IMR-90 (cell line): ENCODE measurements at regions not wholly inside any gene's neighbourhood (a gene's known extent, or its start where the extent isn't known, plus 50 kb on each side); places are given as distances from the start of the nearest gene placed in this dataset.

Experiments used
- ATAC-seq: fragments of 200-7000 bp; cut with Tn5 transposase; 2 replicates; pipeline ENCODE4 v1.9.1; 2020; ENCODE audit warnings: low read depth, mild to moderate bottlenecking, moderate library complexity
- BruUV-seq: library from RNA; stranded (reverse); fragments of 400-500 nt; replicated peaks from 2 replicates; lab custom pipeline; 2021; lab: Mats Ljungman, UMichigan
- CTCF ChIA-PET: fragments of 300-600 bp; formaldehyde crosslinking; extraction: SDS; loops from one replicate; lab custom pipeline; 2021; ENCODE audit warnings: antibody characterized with exemption; lab: Yijun Ruan, JAX
- POLR2A ChIA-PET: fragments of 300-600 bp; sonication (Branson Sonifier 250); formaldehyde crosslinking; loops from one replicate; lab custom pipeline; 2022; ENCODE audit warnings: antibody characterized with exemption; ENCODE audit not compliant: unreplicated experiment; lab: Charles Lee
- DNase-seq: peaks from one replicate; pipeline ENCODE4 v3.0.0; 2013
- H2AFZ ChIP-seq: replicated peaks from 2 replicates; pipeline ENCODE3; 2013; ENCODE audit warnings: low read length, mild to moderate bottlenecking; ENCODE audit not compliant: poor library complexity
- H2AK5ac ChIP-seq: 2 replicates; pipeline ENCODE4 v1.6.1; 2013; ENCODE audit warnings: low read depth, low read length, inconsistent platforms
- H2AK9ac ChIP-seq: replicated peaks from 2 replicates; pipeline ENCODE3; 2013; ENCODE audit warnings: mild to moderate bottlenecking, low read depth, low read length, moderate library complexity; ENCODE audit not compliant: poor library complexity
- H2BK120ac ChIP-seq: 2 replicates; pipeline ENCODE4 v1.6.1; 2013; ENCODE audit warnings: low read depth, low read length, inconsistent platforms
- H2BK15ac ChIP-seq: 3 replicates; pipeline ENCODE4 v1.6.1; 2013; ENCODE audit warnings: low read depth, low read length, inconsistent platforms
- H2BK20ac ChIP-seq: 2 replicates; pipeline ENCODE4 v1.6.1; 2013; ENCODE audit warnings: low read depth, mild to moderate bottlenecking, inconsistent platforms, low read length, moderate library complexity
- H2BK5ac ChIP-seq: 2 replicates; pipeline ENCODE4 v1.6.1; 2013; ENCODE audit warnings: mild to moderate bottlenecking, low read depth, low read length, inconsistent platforms; ENCODE audit not compliant: poor library complexity, severe bottlenecking
- H3K14ac ChIP-seq: replicated peaks from 2 replicates; pipeline ENCODE4 v1.6.1; 2013; ENCODE audit warnings: low read depth, low read length, inconsistent platforms
- H3K18ac ChIP-seq: 2 replicates; pipeline ENCODE4 v1.6.1; 2013; ENCODE audit warnings: low read depth, low read length, control low read depth
- H3K23ac ChIP-seq: 2 replicates; pipeline ENCODE4 v1.6.1; 2013; ENCODE audit warnings: low read depth, low read length, inconsistent platforms
- H3K27ac ChIP-seq: 2 replicates; pipeline ENCODE4 v1.5.1; 2013; ENCODE audit warnings: mild to moderate bottlenecking, control low read depth, low read length; ENCODE audit not compliant: insufficient read depth
- H3K27me3 ChIP-seq: 2 replicates; pipeline ENCODE4 v1.6.1; 2013; ENCODE audit warnings: low read length; ENCODE audit not compliant: control insufficient read depth, insufficient read depth
- H3K36me3 ChIP-seq: 2 replicates; pipeline ENCODE4 v1.6.1; 2013; ENCODE audit warnings: low read length, mixed read lengths; ENCODE audit not compliant: control insufficient read depth, insufficient read depth
- H3K4ac ChIP-seq: 2 replicates; pipeline ENCODE4 v1.6.1; 2013; ENCODE audit warnings: low read depth, low read length, inconsistent platforms
- H3K4me1 ChIP-seq: 2 replicates; pipeline ENCODE4 v1.6.1; 2013; ENCODE audit warnings: low read length, mixed read lengths; ENCODE audit not compliant: control insufficient read depth, insufficient read depth
- H3K4me2 ChIP-seq: 2 replicates; pipeline ENCODE4 v1.6.1; 2013; ENCODE audit warnings: low read depth, mild to moderate bottlenecking, control low read depth, low read length, moderate library complexity
- H3K4me3 ChIP-seq: 2 replicates; pipeline ENCODE4 v1.5.1; 2013; ENCODE audit warnings: low read depth, mild to moderate bottlenecking, control low read depth, low read length, moderate library complexity; ENCODE audit not compliant: insufficient read depth
- H3K56ac ChIP-seq: 2 replicates; pipeline ENCODE4 v1.6.1; 2013; ENCODE audit warnings: low read length, inconsistent platforms; ENCODE audit not compliant: insufficient read depth; ENCODE audit errors: extremely low read depth
- H3K79me1 ChIP-seq, 2 experiments: 2 replicates each; pipeline ENCODE4 v1.6.1; 2013; ENCODE audit warnings: low read length in 2 of 2, inconsistent platforms in 1 of 2, low read depth in 1 of 2
- H3K9ac ChIP-seq: 2 replicates; pipeline ENCODE4 v1.6.1; 2013; ENCODE audit warnings: low read depth, low read length, control low read depth
- H3K9me1 ChIP-seq: 2 replicates; pipeline ENCODE4 v1.6.1; 2013; ENCODE audit warnings: low read length, inconsistent platforms; ENCODE audit not compliant: insufficient read depth
- H3K9me3 ChIP-seq: 2 replicates; pipeline ENCODE4 v1.6.1; 2013; ENCODE audit warnings: low read length; ENCODE audit not compliant: control insufficient read depth, insufficient read depth
- H4K20me1 ChIP-seq: 2 replicates; pipeline ENCODE4 v1.6.1; 2013; ENCODE audit warnings: low read length, inconsistent platforms; ENCODE audit not compliant: insufficient read depth
- H4K5ac ChIP-seq: 2 replicates; pipeline ENCODE4 v1.6.1; 2013; ENCODE audit warnings: mild to moderate bottlenecking, low read depth, low read length, control low read depth
- H4K8ac ChIP-seq, 2 experiments: 2 replicates each; pipeline ENCODE4 v1.6.1; 2013; ENCODE audit warnings: low read depth in 2 of 2, low read length in 2 of 2, control low read depth in 1 of 2, inconsistent platforms in 1 of 2
- H4K91ac ChIP-seq: 2 replicates; pipeline ENCODE4 v1.6.1; 2013; ENCODE audit warnings: low read depth, low read length, inconsistent platforms; ENCODE audit not compliant: insufficient read depth
- CHD1 ChIP-seq: IDR thresholded peaks from 2 replicates; pipeline ENCODE4 v1.6.1; 2012; ENCODE audit warnings: low read depth, low read length, improper control_type of control experiment
- MAFK ChIP-seq: IDR thresholded peaks from 2 replicates; pipeline ENCODE4 v1.6.1; 2012; ENCODE audit warnings: low read depth, low read length, improper control_type of control experiment
- MAZ ChIP-seq: IDR thresholded peaks from 2 replicates; pipeline ENCODE4 v1.6.1; 2012; ENCODE audit warnings: low read depth, mild to moderate bottlenecking, low read length, improper control_type of control experiment, moderate library complexity, borderline replicate concordance
- NFE2L2 ChIP-seq: fragments of 150-350 bp; IDR thresholded peaks from 2 replicates; pipeline ENCODE4 v1.6.1; 2016; ENCODE audit warnings: low read depth, mild to moderate bottlenecking, low read length
- POLR2A ChIP-seq: IDR thresholded peaks from 2 replicates; pipeline ENCODE4 v1.6.1; 2012; ENCODE audit warnings: mild to moderate bottlenecking, low read depth, low read length
- RAD21 ChIP-seq: IDR thresholded peaks from 2 replicates; pipeline ENCODE4 v1.6.1; 2012; ENCODE audit warnings: low read length, improper control_type of control experiment
- RCOR1 ChIP-seq: IDR thresholded peaks from 2 replicates; pipeline ENCODE4 v1.6.1; 2012; ENCODE audit warnings: mild to moderate bottlenecking, low read length, improper control_type of control experiment; ENCODE audit not compliant: insufficient replicate concordance
- SMC3 ChIP-seq: fragments of 150-350 bp; IDR thresholded peaks from 2 replicates; pipeline ENCODE4 v1.6.1; 2016; ENCODE audit warnings: low read depth, mild to moderate bottlenecking, antibody characterized with exemption, low read length, moderate library complexity
- WGBS, 2 experiments: methylation state at CpG; one replicate each; pipeline versions ENCODE4 v1.1.5 to v1.1.7; 2013; ENCODE audit warnings: missing lambda C conversion rate in 2 of 2; ENCODE audit not compliant: insufficient read length in 1 of 2; ENCODE audit errors: extremely low coverage in 2 of 2; 5-methylcytosine and 5-hydroxymethylcytosine counted together
- dilution Hi-C: fragments of 300-500 bp; cut with HindIII; formaldehyde crosslinking; loops from one replicate; pipeline ENCODE4 v1.14.3; 2018; ENCODE audit warnings: low sequenced_read_pairs; ENCODE audit not compliant: unreplicated experiment
- in situ Hi-C: fragments of 300-500 bp; cut with MboI; formaldehyde crosslinking; loops from 3 replicates; pipeline ENCODE4 v1.14.3; 2019; ENCODE audit warnings: low sequenced_read_pairs, inconsistent platforms, mixed read lengths
- intact Hi-C: fragments of 100-400 bp; cut with micrococcal nuclease; formaldehyde crosslinking; loops from 2 replicates; pipeline ENCODE4 v1.10.0; 2022
- TF ChIP-seq, protein P1 (sequence below): fragments of 150-350 bp; IDR thresholded peaks from 2 replicates; pipeline ENCODE4 v1.6.1; 2016; ENCODE audit warnings: low read depth, mild to moderate bottlenecking, low read length, moderate library complexity, borderline replicate concordance
- TF ChIP-seq, protein P2 (sequence below): conservative IDR thresholded peaks from 2 replicates; pipeline ENCODE4 v1.5.1; 2012; ENCODE audit warnings: mild to moderate bottlenecking, low read depth, low read length, improper control_type of control experiment

DNA sequence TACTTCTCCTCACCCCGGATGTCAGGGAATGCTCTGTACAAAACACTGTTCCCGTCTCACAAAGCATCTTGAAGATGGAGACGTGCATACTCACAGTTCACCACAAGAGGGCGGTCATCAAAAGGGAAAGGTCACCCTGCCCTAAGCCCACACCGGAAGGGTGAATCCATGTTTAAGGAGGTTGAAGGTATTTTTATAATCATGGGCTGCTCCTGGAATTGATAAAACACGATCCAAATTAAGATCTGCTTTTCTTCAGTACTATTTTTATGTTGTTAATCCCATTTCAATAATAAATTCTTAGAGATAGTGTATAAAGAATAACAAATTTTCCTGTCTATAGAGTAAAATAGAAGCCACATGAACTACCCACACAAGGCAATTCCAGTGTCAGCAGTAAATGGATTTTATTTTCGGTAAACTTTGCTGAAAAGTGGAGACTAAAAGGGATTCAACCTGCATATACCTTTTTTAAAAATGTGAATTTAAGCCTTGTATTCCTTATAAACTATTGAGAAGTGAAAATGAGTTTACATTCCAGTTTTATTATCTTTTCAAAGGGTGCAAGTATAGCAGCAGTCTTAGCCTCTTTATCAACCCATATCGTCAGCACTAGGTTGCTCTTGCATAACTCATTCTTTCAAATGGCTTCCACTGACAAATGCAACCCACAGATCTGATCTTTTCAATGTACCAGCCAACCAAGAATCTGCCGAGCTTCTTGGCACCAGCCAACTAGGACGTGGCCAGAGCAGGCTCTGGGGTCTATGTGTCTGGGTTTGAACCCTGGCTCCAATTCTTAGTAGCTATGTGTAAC, 79.7 kb upstream of the MBOAT1 start:
- no peak overlapping the region for H3K9ac ChIP-seq
- BruUV-seq: no TSS peak
- TF ChIP-seq, protein P1, sequence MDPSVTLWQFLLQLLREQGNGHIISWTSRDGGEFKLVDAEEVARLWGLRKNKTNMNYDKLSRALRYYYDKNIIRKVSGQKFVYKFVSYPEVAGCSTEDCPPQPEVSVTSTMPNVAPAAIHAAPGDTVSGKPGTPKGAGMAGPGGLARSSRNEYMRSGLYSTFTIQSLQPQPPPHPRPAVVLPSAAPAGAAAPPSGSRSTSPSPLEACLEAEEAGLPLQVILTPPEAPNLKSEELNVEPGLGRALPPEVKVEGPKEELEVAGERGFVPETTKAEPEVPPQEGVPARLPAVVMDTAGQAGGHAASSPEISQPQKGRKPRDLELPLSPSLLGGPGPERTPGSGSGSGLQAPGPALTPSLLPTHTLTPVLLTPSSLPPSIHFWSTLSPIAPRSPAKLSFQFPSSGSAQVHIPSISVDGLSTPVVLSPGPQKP: no peak
- TF ChIP-seq MAZ (peak; percentile 49; the same call in 1 of the 2 replicates), MAFK (no peak), CHD1 (no peak), RAD21 (peak; percentile 93), POLR2A (peak; percentile 46; the same call in 1 of the 2 replicates), NFE2L2 (no peak), SMC3 (peak; percentile 75), RCOR1 (no peak)
- TF ChIP-seq, protein P2, sequence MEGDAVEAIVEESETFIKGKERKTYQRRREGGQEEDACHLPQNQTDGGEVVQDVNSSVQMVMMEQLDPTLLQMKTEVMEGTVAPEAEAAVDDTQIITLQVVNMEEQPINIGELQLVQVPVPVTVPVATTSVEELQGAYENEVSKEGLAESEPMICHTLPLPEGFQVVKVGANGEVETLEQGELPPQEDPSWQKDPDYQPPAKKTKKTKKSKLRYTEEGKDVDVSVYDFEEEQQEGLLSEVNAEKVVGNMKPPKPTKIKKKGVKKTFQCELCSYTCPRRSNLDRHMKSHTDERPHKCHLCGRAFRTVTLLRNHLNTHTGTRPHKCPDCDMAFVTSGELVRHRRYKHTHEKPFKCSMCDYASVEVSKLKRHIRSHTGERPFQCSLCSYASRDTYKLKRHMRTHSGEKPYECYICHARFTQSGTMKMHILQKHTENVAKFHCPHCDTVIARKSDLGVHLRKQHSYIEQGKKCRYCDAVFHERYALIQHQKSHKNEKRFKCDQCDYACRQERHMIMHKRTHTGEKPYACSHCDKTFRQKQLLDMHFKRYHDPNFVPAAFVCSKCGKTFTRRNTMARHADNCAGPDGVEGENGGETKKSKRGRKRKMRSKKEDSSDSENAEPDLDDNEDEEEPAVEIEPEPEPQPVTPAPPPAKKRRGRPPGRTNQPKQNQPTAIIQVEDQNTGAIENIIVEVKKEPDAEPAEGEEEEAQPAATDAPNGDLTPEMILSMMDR: peak; percentile 87
- peak overlapping the region; percentile 44; the same call in 1 of the 2 replicates for H4K91ac ChIP-seq
- H4K5ac ChIP-seq: no peak overlapping the region
- intact Hi-C loops: loop anchor here (1.0 to 2.0 kb wide), 4 partner anchors 109 to 236 kb away; partner anchors contain the start of gene E2F3
- H2AK9ac ChIP-seq: no peak overlapping the region
- peak; percentile 99 for ATAC-seq
- H3K9me3 ChIP-seq: no peaks in the 10 kb centered on the region
- no peak overlapping the region for H2BK15ac ChIP-seq
- H3K4me2 ChIP-seq: no peak overlapping the region
- dilution Hi-C loops: no loop called here
- no peak overlapping the region for H3K18ac ChIP-seq
- no CpG with 5 or more reads among the region's 10 CpGs for WGBS, 2 experiments
- peak overlapping the region in 1 of 2 experiments; percentile 41; a peak in 1 of 4 replicates for H4K8ac ChIP-seq
- no peak overlapping the region for H3K27ac ChIP-seq
- H2BK5ac ChIP-seq: no peak overlapping the region
- H3K27me3 ChIP-seq: no peaks in the 10 kb centered on the region
- peak; percentile 82 for DNase-seq
- H3K9me1 ChIP-seq: no peaks in the 10 kb centered on the region
- no peak overlapping the region for H3K23ac ChIP-seq
- H3K36me3 ChIP-seq: no peaks in the 10 kb centered on the region
- no peaks in the 10 kb centered on the region for H3K79me1 ChIP-seq
- ChIA-PET POLR2A (no interaction called here), CTCF (interaction anchor here (0.7 to 1.4 kb wide), 3 partner anchors 86 to 236 kb away, joined by 4 to 5 read pairs (median 4); no protein-coding TSS in a partner anchor)
- H2AFZ ChIP-seq: peak overlapping the region; percentile 74
- no peak overlapping the region for H3K56ac ChIP-seq
- no peak overlapping the region for H2AK5ac ChIP-seq
- in situ Hi-C loops: loop anchor here (5.0 kb wide), 1 partner anchor 240 kb away; the partner anchor contains the start of gene CDKAL1
- H3K14ac ChIP-seq: no peak overlapping the region
- H3K4me1 ChIP-seq: no peaks in the 10 kb centered on the region
- no peak overlapping the region for H3K4me3 ChIP-seq
- peak overlapping the region; percentile 58 for H2BK120ac ChIP-seq
- H2BK20ac ChIP-seq: peak overlapping the region; percentile 79; the same call in 1 of the 2 replicates
- H3K4ac ChIP-seq: peak overlapping the region; percentile 6
- H4K20me1 ChIP-seq: no peaks in the 10 kb centered on the region
